ENCODE measurements at regions not wholly inside any gene's neighbourhood (a gene's known extent, or its start where the extent isn't known, plus 50 kb on each side); places are given as distances from the start of the nearest gene placed in this dataset.

DNA sequence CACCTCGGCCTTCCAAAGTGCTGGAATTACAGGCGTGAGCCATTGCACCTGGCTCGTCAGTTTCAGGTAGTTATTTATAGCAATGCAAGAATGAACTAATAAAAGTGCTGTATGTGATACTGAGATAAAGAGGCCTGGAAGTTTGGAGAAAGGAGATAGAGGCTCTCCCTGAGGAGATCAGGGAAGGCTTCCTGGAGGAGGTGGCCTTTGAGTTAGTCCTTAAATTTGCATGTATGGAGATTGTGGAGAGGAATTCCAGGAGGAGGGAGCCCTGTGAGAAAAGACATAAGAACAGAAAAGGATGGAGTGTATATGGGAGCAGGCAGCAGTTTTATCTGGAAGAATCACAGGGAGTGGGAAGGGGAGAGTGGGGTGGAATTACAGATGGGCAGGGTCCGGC lies 276.6 kb upstream of the EEF2KMT start:
- H3K4me3 ChIP-seq (ENCODE audit: low read depth in 1 of 2, low read length in 2 of 2): no peak overlapping the region
- no peak overlapping the region for H3K27ac ChIP-seq (ENCODE audit: low read depth, low read length)
- H3K36me3 ChIP-seq (ENCODE audit: control insufficient read depth in 1 of 2, insufficient read depth in 2 of 2, low read length in 2 of 2): no peaks in the 10 kb centered on the region
- no peak overlapping the region for H3K9ac ChIP-seq (ENCODE audit: low read depth in 1 of 2, low read length in 2 of 2)
- peaks cover 0 to 2% of the 10 kb centered on the region in 2 donors for H3K27me3 ChIP-seq (ENCODE audit: control insufficient read depth in 1 of 2, insufficient read depth in 2 of 2, low read length in 2 of 2)
- H3K9me3 ChIP-seq (ENCODE audit: control insufficient read depth in 1 of 2, low read length in 2 of 2): no peaks in the 10 kb centered on the region
- H3K4me1 ChIP-seq (ENCODE audit: control insufficient read depth in 1 of 2, insufficient read depth in 2 of 2, low read length in 2 of 2): no peaks in the 10 kb centered on the region

DNA sequence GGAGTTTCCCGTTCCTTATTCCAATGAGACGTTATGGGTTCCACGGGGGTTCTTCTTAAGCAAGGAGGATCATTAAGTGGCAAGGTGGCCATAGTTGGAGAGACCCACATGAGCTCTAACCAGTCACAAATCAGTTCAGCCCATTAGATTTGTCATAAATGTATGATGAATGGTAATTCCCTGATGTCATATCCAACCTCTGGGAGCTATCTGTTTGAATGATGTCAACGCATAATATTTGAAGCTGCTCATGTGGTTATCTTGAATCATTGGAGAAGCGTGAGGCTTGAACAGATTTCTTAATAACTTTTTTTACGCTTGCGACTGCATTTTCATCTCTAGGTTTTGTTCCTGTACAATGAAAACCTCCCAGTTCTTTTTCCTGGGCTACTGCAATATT lies 270.4 kb upstream of the EEF2KMT start:
- no peaks in the 10 kb centered on the region for H3K36me3 ChIP-seq (ENCODE audit: control insufficient read depth in 1 of 2, insufficient read depth in 2 of 2, low read length in 2 of 2)
- no peak overlapping the region for H3K4me3 ChIP-seq (ENCODE audit: low read depth in 1 of 2, low read length in 2 of 2)
- no peak overlapping the region for H3K9ac ChIP-seq (ENCODE audit: low read depth in 1 of 2, low read length in 2 of 2)
- H3K27me3 ChIP-seq (ENCODE audit: control insufficient read depth in 1 of 2, insufficient read depth in 2 of 2, low read length in 2 of 2): peaks cover 0 to under 1% of the 10 kb centered on the region in 2 donors
- H3K27ac ChIP-seq (ENCODE audit: low read depth, low read length): no peak overlapping the region
- H3K4me1 ChIP-seq (ENCODE audit: control insufficient read depth in 1 of 2, insufficient read depth in 2 of 2, low read length in 2 of 2): no peaks in the 10 kb centered on the region
- no peaks in the 10 kb centered on the region for H3K9me3 ChIP-seq (ENCODE audit: control insufficient read depth in 1 of 2, low read length in 2 of 2)

DNA sequence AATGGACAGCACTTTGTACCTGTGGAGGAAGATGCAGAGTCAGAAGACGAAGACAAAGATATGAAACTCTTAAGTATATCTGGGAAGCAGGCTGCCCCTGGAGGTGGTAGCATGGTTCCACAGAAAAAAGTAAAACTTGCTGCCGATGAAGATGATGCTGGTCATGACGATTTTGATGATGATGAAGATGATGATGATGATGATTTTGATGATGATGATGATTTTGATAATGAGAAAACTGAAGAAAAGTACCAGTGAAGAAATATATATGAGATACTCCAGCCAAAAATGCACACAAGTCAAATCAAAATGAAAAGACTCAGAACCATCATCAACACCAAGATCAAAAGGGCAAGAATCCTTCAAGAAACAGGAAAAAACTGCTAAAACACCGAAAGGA lies 268.5 kb upstream of the EEF2KMT start:
- H3K9me3 ChIP-seq (ENCODE audit: control insufficient read depth in 1 of 2, low read length in 2 of 2): no peaks in the 10 kb centered on the region
- no peaks in the 10 kb centered on the region for H3K27me3 ChIP-seq (ENCODE audit: control insufficient read depth in 1 of 2, insufficient read depth in 2 of 2, low read length in 2 of 2)
- no peak overlapping the region for H3K27ac ChIP-seq (ENCODE audit: low read depth, low read length)
- H3K9ac ChIP-seq (ENCODE audit: low read depth in 1 of 2, low read length in 2 of 2): no peak overlapping the region
- H3K36me3 ChIP-seq (ENCODE audit: control insufficient read depth in 1 of 2, insufficient read depth in 2 of 2, low read length in 2 of 2): no peaks in the 10 kb centered on the region
- no peak overlapping the region for H3K4me3 ChIP-seq (ENCODE audit: low read depth in 1 of 2, low read length in 2 of 2)
- no peaks in the 10 kb centered on the region for H3K4me1 ChIP-seq (ENCODE audit: control insufficient read depth in 1 of 2, insufficient read depth in 2 of 2, low read length in 2 of 2)

DNA sequence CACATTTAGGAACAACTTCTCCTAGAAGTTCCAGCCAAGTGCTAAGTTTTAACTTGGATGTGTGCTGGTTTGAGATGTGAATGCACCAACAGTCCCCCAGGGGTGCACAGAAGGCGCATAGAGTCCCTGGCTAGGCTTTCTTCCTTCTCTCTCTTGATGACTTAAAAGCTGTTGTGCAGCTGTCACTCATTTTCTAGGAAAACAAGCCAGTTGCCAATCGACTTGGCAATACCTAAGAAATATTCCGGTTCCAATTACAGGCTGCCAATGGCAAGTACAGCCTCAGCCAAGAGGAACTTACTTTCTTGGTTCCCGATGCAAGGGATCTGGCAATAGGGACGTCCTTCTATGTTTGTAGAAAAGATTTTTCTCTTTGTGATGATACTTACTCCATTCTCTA lies 266.6 kb upstream of the EEF2KMT start:
- Histone ChIP-seq H3K4me3 (ENCODE audit: low read depth in 1 of 2, low read length in 2 of 2) (no peak overlapping the region), H3K27ac (ENCODE audit: low read depth, low read length) (no peak overlapping the region), H3K4me1 (ENCODE audit: control insufficient read depth in 1 of 2, insufficient read depth in 2 of 2, low read length in 2 of 2) (no peaks in the 10 kb centered on the region), H3K9me3 (ENCODE audit: control insufficient read depth in 1 of 2, low read length in 2 of 2) (no peaks in the 10 kb centered on the region), H3K9ac (ENCODE audit: low read depth in 1 of 2, low read length in 2 of 2) (no peak overlapping the region), H3K27me3 (ENCODE audit: control insufficient read depth in 1 of 2, insufficient read depth in 2 of 2, low read length in 2 of 2) (no peaks in the 10 kb centered on the region), H3K36me3 (ENCODE audit: control insufficient read depth in 1 of 2, insufficient read depth in 2 of 2, low read length in 2 of 2) (no peaks in the 10 kb centered on the region)

DNA sequence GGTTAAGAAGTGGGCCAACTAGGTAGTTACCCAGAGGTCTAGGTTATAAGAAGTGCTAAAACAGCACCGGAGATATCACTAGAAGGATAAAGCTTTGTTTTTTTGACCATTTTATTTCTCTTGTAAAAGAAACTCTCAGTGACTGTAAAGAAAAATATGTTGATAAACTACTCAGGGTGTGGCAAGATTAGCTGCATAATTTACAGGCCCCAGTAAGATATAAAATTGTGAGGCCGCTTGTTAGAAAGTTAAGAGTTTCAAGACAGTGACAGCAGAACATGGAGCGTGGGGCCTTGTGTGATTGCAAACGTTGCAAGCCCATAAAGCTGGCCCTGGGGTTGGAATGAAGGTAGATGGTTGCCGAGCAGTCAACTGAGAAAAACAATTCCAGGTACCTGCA lies 263.7 kb upstream of the EEF2KMT start:
- no peak overlapping the region for H3K9ac ChIP-seq (ENCODE audit: low read depth in 1 of 2, low read length in 2 of 2)
- H3K4me3 ChIP-seq (ENCODE audit: low read depth in 1 of 2, low read length in 2 of 2): no peak overlapping the region
- no peaks in the 10 kb centered on the region for H3K27me3 ChIP-seq (ENCODE audit: control insufficient read depth in 1 of 2, insufficient read depth in 2 of 2, low read length in 2 of 2)
- no peaks in the 10 kb centered on the region for H3K36me3 ChIP-seq (ENCODE audit: control insufficient read depth in 1 of 2, insufficient read depth in 2 of 2, low read length in 2 of 2)
- H3K4me1 ChIP-seq (ENCODE audit: control insufficient read depth in 1 of 2, insufficient read depth in 2 of 2, low read length in 2 of 2): no peaks in the 10 kb centered on the region
- H3K9me3 ChIP-seq (ENCODE audit: control insufficient read depth in 1 of 2, low read length in 2 of 2): no peaks in the 10 kb centered on the region
- no peak overlapping the region for H3K27ac ChIP-seq (ENCODE audit: low read depth, low read length)

DNA sequence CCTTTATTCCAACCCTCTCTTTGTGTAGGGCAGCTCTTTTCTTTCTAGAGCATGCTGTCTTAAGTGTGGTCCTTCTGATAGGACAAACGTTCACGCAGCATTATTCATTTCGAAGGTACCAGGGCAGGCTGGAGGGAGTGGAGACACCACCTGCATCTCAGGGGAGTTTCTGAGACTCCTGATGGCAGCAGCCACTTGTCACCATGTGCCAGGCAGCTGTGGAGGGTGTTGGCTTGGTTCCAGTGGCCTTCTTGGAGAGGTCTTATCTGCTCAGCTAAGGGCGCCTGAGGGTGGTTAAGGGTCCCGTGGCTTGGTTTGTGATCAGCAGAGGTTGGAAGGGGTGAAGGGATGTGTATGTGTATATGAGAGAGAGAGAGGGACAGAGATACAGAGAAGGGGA lies 257.1 kb upstream of the EEF2KMT start:
- no peaks in the 10 kb centered on the region for H3K27me3 ChIP-seq (ENCODE audit: control insufficient read depth in 1 of 2, insufficient read depth in 2 of 2, low read length in 2 of 2)
- no peaks in the 10 kb centered on the region for H3K36me3 ChIP-seq (ENCODE audit: control insufficient read depth in 1 of 2, insufficient read depth in 2 of 2, low read length in 2 of 2)
- no peak overlapping the region for H3K4me3 ChIP-seq (ENCODE audit: low read depth in 1 of 2, low read length in 2 of 2)
- no peak overlapping the region for H3K27ac ChIP-seq (ENCODE audit: low read depth, low read length)
- no peaks in the 10 kb centered on the region for H3K4me1 ChIP-seq (ENCODE audit: control insufficient read depth in 1 of 2, insufficient read depth in 2 of 2, low read length in 2 of 2)
- H3K9me3 ChIP-seq (ENCODE audit: control insufficient read depth in 1 of 2, low read length in 2 of 2): no peaks in the 10 kb centered on the region
- no peak overlapping the region for H3K9ac ChIP-seq (ENCODE audit: low read depth in 1 of 2, low read length in 2 of 2)

DNA sequence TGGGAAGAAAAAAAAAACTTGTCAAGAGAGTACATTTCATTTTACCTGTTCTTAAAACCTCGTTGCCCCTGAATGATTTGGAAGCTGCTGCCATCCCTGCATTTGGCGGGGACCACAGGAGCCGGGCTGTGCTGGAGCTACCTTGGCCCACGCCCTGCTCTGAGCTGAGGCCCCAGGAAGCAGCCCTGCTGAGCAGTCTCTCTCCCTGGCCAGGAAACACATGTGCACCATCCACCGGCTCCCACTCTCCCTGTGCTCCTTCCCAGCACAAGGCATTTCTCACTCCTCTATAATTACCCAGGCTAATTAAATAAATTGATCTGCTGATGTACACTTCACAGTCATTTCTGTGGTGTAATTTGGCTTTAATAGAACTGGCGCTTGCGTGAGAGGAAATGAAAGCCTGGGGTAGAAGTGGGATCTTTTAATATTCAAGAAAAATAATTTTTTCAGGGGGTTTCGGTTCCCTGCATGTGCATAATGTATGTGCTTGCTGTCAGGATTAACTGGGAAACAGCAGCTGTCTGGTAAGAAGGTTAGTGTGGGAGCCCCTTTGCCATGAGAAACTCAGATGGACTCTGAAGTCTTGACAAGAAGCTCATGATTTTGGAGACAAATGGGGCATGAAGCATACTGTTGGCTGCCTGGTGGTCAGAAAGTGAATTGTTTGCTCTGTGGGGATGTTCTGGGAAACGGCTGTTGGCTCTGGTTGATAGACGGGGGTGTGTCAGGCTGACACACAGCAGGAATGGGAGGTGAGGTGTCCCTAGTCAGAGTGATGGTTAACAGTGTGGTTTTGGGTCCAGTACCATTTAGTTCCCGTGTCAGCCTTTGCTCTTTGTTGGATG lies 252.3 kb upstream of the EEF2KMT start:
- no peaks in the 10 kb centered on the region for H3K36me3 ChIP-seq (ENCODE audit: control insufficient read depth in 1 of 2, insufficient read depth in 2 of 2, low read length in 2 of 2)
- H3K27me3 ChIP-seq (ENCODE audit: control insufficient read depth in 1 of 2, insufficient read depth in 2 of 2, low read length in 2 of 2): no peaks in the 10 kb centered on the region
- no peak overlapping the region for H3K27ac ChIP-seq (ENCODE audit: low read depth, low read length)
- no peaks in the 10 kb centered on the region for H3K9me3 ChIP-seq (ENCODE audit: control insufficient read depth in 1 of 2, low read length in 2 of 2)
- no peak overlapping the region for H3K4me3 ChIP-seq (ENCODE audit: low read depth in 1 of 2, low read length in 2 of 2)
- no peaks in the 10 kb centered on the region for H3K4me1 ChIP-seq (ENCODE audit: control insufficient read depth in 1 of 2, insufficient read depth in 2 of 2, low read length in 2 of 2)
- no peak overlapping the region for H3K9ac ChIP-seq (ENCODE audit: low read depth in 1 of 2, low read length in 2 of 2)

DNA sequence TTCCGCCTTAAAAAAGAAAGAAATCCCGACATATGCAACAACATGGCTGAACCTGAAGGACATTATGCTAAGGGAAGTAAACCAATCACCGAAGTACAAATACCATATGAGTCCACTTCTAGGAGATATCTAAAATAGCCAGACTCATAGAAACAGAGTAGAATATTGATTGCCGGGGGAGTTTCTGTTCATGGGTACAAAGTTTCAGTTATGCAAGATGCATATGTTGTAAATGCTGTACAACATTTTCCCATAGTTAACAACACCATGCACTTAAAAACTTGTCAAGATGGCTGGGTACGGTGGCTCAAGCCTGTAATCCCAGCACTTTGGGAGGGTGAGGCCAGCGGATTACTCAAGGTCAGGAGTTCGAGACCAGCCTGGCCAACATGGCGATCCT lies 251.5 kb upstream of the EEF2KMT start:
- Histone ChIP-seq H3K9me3 (ENCODE audit: control insufficient read depth in 1 of 2, low read length in 2 of 2) (no peaks in the 10 kb centered on the region), H3K36me3 (ENCODE audit: control insufficient read depth in 1 of 2, insufficient read depth in 2 of 2, low read length in 2 of 2) (no peaks in the 10 kb centered on the region)

DNA sequence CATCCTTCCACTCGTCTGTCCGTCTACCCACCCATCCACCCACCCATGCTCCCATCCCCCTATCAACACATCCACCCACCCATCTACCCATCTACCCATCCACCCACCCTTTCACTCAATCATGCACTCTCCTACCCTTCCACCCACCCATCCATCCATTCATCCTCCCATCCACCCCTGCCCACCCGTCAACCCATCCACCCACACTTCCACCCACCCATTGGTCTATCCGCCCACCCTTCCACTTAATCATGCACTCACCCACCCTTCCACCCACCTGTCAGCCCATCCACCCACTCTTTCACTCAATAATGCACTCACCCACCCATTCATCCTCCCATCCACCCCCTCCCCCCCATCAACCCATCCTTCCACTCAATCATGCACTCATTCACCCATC lies 250.0 kb upstream of the EEF2KMT start:
- no peaks in the 10 kb centered on the region for H3K9me3 ChIP-seq (ENCODE audit: control insufficient read depth in 1 of 2, low read length in 2 of 2)
- H3K27ac ChIP-seq (ENCODE audit: low read depth, low read length): no peak overlapping the region
- H3K27me3 ChIP-seq (ENCODE audit: control insufficient read depth in 1 of 2, insufficient read depth in 2 of 2, low read length in 2 of 2): no peaks in the 10 kb centered on the region
- H3K4me1 ChIP-seq (ENCODE audit: control insufficient read depth in 1 of 2, insufficient read depth in 2 of 2, low read length in 2 of 2): no peaks in the 10 kb centered on the region
- H3K9ac ChIP-seq (ENCODE audit: low read depth in 1 of 2, low read length in 2 of 2): no peak overlapping the region
- H3K4me3 ChIP-seq (ENCODE audit: low read depth in 1 of 2, low read length in 2 of 2): no peak overlapping the region
- no peaks in the 10 kb centered on the region for H3K36me3 ChIP-seq (ENCODE audit: control insufficient read depth in 1 of 2, insufficient read depth in 2 of 2, low read length in 2 of 2)

More for the DNA sequence above, 251.5 kb upstream of the EEF2KMT start:
- Histone ChIP-seq H3K27me3 (ENCODE audit: control insufficient read depth in 1 of 2, insufficient read depth in 2 of 2, low read length in 2 of 2) (no peaks in the 10 kb centered on the region), H3K4me1 (ENCODE audit: control insufficient read depth in 1 of 2, insufficient read depth in 2 of 2, low read length in 2 of 2) (no peaks in the 10 kb centered on the region), H3K27ac (ENCODE audit: low read depth, low read length) (no peak overlapping the region), H3K4me3 (ENCODE audit: low read depth in 1 of 2, low read length in 2 of 2) (no peak overlapping the region), H3K9ac (ENCODE audit: low read depth in 1 of 2, low read length in 2 of 2) (no peak overlapping the region)

DNA sequence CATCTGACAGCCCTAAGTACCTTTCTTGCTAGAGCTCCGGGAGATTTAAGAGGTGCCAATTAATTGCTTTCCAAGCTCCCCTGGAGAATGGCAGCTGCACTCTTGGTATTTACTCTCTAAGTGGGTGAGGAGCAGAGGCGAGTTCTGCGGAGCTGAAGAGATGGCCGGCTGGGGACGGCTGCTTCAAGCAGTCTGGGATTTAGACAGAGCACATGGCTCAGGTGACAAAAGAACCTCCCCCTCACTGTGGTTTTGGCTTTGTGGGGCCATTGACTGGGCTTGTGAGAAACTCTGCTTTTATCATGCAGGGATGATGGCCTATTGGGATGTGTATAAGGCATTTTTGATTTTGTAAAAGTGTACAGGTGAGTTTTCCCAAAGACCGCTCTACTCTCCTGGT lies 239.3 kb upstream of the EEF2KMT start:
- Histone ChIP-seq H3K36me3 (ENCODE audit: control insufficient read depth in 1 of 2, insufficient read depth in 2 of 2, low read length in 2 of 2) (no peaks in the 10 kb centered on the region), H3K9ac (ENCODE audit: low read depth in 1 of 2, low read length in 2 of 2) (no peak overlapping the region), H3K4me1 (ENCODE audit: control insufficient read depth in 1 of 2, insufficient read depth in 2 of 2, low read length in 2 of 2) (no peaks in the 10 kb centered on the region), H3K27me3 (ENCODE audit: control insufficient read depth in 1 of 2, insufficient read depth in 2 of 2, low read length in 2 of 2) (no peaks in the 10 kb centered on the region), H3K9me3 (ENCODE audit: control insufficient read depth in 1 of 2, low read length in 2 of 2) (no peaks in the 10 kb centered on the region), H3K4me3 (ENCODE audit: low read depth in 1 of 2, low read length in 2 of 2) (no peak overlapping the region), H3K27ac (ENCODE audit: low read depth, low read length) (no peak overlapping the region)
